Progenitor cell of endocrine pancreas (in vitro differentiated cells): ENCODE measurements at regions not wholly inside any gene's neighbourhood (a gene's known extent, or its start where the extent isn't known, plus 50 kb on each side); places are given as distances from the start of the nearest gene placed in this dataset.

Experiments used
- DNase-seq: peaks from one replicate; pipeline ENCODE4 v3.0.0; 2021; ENCODE audit warnings: low spot score; ENCODE audit not compliant: unreplicated experiment
- H3K27ac Mint-ChIP-seq: 2 replicates; pipeline ENCODE4 v1.8.0; 2021; ENCODE audit warnings: mild to moderate bottlenecking, moderate library complexity, mixed read lengths
- H3K27me3 Mint-ChIP-seq: 2 replicates; pipeline ENCODE4 v1.8.0; 2021; ENCODE audit warnings: mixed read lengths
- H3K36me3 Mint-ChIP-seq: 2 replicates; pipeline ENCODE4 v1.8.0; 2022; ENCODE audit warnings: mixed read lengths; ENCODE audit not compliant: insufficient read depth
- H3K4me1 Mint-ChIP-seq: 2 replicates; pipeline ENCODE4 v1.8.0; 2021; ENCODE audit warnings: low read depth, mixed read lengths
- H3K4me3 Mint-ChIP-seq: 2 replicates; pipeline ENCODE4 v1.8.0; 2021; ENCODE audit warnings: low read depth, mild to moderate bottlenecking, moderate library complexity, mixed read lengths
- H3K9me3 Mint-ChIP-seq: 2 replicates; pipeline ENCODE4 v1.8.0; 2021; ENCODE audit warnings: low read depth, mixed read lengths
- CTCF ChIP-seq: fragments of 200-600 bp; sonication (generic); IDR thresholded peaks from one replicate; pipeline ENCODE4 v1.5.0; 2021; ENCODE audit warnings: antibody characterized with exemption, mild to moderate bottlenecking; ENCODE audit not compliant: unreplicated experiment

GRCh38 chr5:66516550-66516949, 79.6 kb upstream of the MAST4 start:
- DNase-seq = no peak
- Mint-ChIP-seq H3K27me3 (no peaks in the 10 kb centered on the region), H3K9me3 (peaks cover 17% of the 10 kb centered on the region), H3K36me3 (peaks cover 2% of the 10 kb centered on the region), H3K4me3 (no peak overlapping the region), H3K27ac (no peak overlapping the region), H3K4me1 (peaks cover 2% of the 10 kb centered on the region)
- no peak for TF ChIP-seq CTCF

- Mint-ChIP-seq H3K9me3 (peaks cover 17% of the 10 kb centered on the region), H3K36me3 (peaks cover 2% of the 10 kb centered on the region), H3K27me3 (no peaks in the 10 kb centered on the region), H3K27ac (no peak overlapping the region), H3K4me3 (no peak overlapping the region), H3K4me1 (peaks cover 2% of the 10 kb centered on the region)
- TF ChIP-seq CTCF = no peak
- no peak for DNase-seq
Measured at GRCh38 chr5:66517351-66517750, 78.8 kb upstream of the MAST4 start.

- Mint-ChIP-seq H3K4me1 (no peaks in the 10 kb centered on the region), H3K27ac (no peak overlapping the region), H3K4me3 (no peak overlapping the region), H3K36me3 (peaks cover 2% of the 10 kb centered on the region), H3K9me3 (peaks cover 17% of the 10 kb centered on the region), H3K27me3 (no peaks in the 10 kb centered on the region)
- TF ChIP-seq CTCF = no peak
- DNase-seq = no peak
Measured at GRCh38 chr5:66518052-66518451, 78.1 kb upstream of the MAST4 start.

- no peak overlapping the region for H3K27ac Mint-ChIP-seq
Measured at GRCh38 chr5:66518753-66519152, 77.4 kb upstream of the MAST4 start.

GRCh38 chr5:66519626-66520025, 76.6 kb upstream of the MAST4 start:
- Mint-ChIP-seq H3K27me3 (no peaks in the 10 kb centered on the region), H3K36me3 (peaks cover 2% of the 10 kb centered on the region), H3K9me3 (peaks cover 17% of the 10 kb centered on the region), H3K4me3 (no peak overlapping the region), H3K4me1 (no peaks in the 10 kb centered on the region), H3K27ac (no peak overlapping the region)
- DNase-seq = no peak
- no peak for TF ChIP-seq CTCF

More at GRCh38 chr5:66518753-66519152, 77.4 kb upstream of the MAST4 start:
- no peak for TF ChIP-seq CTCF
- no peak for DNase-seq
- peaks cover 17% of the 10 kb centered on the region for H3K9me3 Mint-ChIP-seq
- no peaks in the 10 kb centered on the region for H3K27me3 Mint-ChIP-seq
- H3K36me3 Mint-ChIP-seq = peaks cover 2% of the 10 kb centered on the region
- H3K4me3 Mint-ChIP-seq = no peak overlapping the region
- no peaks in the 10 kb centered on the region for H3K4me1 Mint-ChIP-seq
